ENCODE measurements at regions not wholly inside any gene's neighbourhood (a gene's known extent, or its start where the extent isn't known, plus 50 kb on each side); places are given as distances from the start of the nearest gene placed in this dataset.

DNA sequence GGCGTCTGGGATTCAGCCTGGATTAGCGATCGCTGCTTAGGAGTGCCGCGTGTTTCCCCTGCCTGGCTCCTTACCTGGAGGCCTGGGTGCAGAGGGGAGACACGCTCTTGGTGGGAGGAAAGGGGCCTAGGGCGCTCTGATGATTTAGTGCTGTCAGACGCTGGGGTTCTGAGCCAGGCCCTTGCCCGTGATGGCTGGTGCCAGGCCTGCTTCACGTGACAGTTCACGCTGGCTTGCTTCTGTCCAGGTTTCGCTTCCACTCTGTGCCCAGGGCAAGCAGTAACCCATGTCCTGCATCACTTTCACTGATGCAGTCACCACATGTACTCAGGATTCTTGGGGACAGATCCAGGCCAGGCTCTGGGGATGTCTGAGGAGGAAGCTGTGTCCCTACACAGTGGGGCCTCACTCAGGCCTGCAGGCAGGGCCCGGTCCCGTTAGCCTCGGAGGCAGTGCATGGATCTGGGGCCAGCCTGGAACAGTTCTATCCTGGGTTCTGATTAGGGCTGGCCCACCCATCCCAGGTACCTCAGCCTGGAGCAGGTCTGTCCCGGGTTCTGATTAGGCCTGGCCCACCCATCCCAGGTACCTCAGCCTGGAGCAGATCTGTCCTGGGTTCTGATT, 1220.9 kb downstream of the BRD1 start:
- DNase-seq (ENCODE audit: low read depth, low spot score) = no peak

DNA sequence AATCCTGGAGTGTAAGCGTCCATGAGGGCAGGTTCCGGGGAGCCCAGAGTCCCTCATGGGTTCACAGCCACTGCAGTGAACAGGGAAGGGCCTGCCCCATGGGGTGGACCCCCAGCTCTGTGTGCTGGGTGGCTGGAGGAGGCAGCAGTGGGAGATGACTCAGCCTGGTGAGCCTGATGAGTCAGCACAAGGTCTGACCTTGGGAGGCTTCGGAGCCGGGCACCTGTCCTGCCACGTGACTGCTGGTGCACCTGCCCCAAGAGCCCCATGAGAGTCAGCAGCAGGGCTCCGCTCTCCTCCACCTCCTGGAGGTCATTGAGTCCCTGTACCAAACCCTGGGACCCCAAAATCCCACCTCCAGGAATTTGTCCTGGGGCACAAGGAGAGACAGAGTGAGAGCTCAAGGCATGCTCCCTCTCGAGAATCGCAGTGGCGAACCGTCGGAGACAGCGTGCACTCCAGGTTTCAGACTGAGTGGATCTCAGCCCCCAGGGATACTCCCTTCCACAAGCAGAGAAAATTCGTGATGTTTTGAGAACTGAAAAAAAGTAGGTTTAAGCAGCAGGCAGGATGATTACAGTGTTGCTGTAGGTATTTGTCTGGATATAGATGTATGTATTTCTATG, 1221.7 kb downstream of the BRD1 start:
- no peak for DNase-seq (ENCODE audit: low read depth, low spot score)

DNA sequence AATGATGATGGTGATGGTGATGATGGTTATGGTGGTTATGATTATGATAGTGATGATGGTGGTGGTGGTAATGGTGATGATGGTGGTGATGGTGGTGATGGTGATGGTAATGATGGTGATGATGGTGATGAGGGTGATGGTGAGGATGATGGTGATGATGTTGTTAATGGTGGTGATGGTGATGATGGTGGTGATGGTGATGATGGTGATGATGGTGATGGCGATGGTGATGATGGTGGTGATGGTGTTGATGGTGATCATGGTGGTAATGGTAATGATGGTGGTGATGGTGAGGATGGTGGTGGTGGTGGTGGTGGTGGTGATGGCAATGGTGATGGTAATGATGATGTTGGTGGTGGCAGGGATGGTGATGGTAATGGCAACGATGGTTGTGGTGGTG, 1222.5 kb downstream of the BRD1 start:
- DNase-seq (ENCODE audit: low read depth, low spot score) = no peak

DNA sequence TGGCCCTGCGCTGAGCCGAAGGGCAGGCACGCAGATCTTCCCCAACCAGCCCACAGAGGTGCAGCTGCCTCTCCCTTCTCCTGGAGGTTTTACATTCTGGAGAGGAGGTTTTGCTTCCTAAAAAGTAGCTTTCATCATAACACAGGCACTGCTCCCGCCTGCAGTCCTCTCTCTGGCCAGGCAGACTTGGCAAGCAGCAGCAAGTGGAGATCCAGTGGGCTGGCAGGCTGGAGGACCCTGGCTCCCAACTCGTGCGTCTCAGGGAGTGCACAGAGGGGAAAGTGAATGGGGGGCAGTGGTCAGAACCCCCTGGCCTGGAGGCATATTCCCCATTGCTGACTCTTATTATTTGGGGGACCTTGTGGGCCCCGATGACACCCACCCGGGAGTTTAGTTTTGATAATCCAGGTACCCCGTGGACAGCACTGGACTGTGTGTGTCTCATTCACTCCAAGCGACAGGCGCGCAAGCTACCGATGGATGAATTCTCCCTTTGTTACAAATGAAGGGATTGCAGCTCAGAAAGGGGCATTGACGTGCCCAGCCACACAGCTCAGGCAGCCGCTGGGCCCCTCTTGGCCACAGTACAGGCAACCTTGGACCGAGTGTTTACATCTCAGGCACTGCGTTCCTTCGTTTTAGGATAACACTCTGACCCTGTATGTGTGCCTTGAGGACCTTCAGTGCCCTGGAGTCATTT, 1223.9 kb downstream of the BRD1 start:
- DNase-seq (ENCODE audit: low read depth, low spot score) = no peak

DNA sequence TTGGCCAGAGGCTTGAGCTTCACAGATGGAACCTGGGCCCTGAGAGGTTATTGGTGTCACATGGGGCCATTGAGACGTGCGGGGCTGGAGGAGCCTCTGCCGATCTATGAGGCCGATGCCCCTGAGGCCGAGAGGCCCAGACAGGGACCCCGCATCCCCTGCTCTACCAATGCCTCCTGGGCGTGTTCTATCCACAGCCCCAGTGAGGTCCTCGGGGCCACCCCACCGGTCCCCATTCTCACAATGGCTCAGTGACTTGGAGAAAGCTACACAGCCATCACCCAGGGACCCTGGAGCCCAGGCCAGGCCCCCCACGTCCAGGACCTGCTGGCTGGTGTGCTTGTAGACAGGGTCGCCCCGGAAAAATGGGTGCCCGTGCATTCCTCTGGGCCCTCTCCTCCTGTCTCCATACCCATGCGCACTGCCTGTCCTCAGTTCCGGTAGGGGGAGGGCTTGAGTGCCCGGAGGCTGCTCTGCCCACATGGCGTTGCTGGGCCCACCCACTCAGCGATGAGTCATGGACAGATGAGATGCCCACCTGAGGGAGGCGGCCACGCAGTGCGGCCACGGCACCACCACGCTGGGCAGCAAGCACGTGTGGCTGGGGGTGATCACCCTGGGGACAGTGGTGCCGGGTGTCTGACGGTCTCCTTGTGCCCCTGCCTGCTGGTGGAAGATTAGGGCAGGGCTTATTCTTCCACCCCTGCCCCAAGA, 1224.7 kb downstream of the BRD1 start:
- no peak for DNase-seq (ENCODE audit: low read depth, low spot score)

DNA sequence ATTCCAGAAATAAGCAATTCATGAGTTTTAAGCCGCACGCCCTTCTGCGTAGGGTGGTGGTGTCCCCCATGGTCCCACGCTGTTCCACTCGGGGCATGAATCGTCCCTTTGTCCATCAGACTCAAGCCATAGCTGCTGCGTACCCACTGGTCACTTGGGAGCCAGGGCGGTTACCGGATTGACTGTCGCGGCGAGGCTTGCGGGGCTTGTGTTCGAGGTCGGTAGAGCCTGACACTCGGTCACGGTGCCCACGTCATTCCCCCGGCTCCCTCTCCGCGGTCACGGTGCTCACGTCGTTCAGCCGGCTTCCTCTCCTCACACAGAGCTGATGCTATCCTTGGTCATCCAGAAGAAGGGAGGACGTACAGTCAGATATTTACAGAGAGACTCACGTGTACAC, 1227.0 kb downstream of the BRD1 start:
- no peak for DNase-seq (ENCODE audit: low read depth, low spot score)

DNA sequence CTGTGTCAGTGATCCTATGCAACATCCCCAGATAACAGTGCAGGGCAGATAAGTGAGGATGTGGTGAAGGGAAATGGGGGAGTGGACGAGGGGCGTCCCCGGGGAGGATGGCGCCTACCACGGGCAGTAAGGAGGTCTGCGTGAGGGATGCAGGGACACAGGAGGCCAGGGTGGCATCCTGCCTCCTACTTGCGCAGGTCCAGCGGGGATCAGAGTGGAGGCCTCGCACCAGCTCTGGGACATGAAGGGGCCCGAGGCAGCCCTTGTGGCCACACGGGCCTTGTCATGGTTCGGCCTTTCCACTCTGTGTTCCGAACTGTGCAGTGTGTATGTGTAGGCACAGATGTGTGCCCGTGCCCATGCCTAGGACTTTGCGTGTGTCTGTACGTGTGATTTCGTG, 1227.5 kb downstream of the BRD1 start:
- no peak for DNase-seq (ENCODE audit: low read depth, low spot score)

DNA sequence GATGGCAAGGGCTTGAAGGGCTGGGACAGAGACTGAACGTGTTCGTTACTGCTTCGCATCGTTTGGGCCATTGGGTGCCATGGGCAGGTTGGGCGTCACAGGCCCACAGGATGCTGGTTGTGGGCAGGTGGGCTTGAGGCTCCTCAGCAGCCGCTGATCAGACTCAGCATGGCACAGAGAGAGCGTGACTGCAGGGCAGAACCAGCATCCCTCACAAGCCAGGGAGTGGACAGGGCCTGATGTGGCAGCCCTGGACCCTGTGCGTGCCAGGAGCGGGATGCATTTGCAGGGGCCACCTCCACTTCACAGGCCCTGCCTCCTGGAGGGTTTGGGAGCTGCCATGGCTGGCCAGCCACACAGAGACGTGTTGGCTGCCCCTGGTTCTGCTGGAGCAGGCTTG, 1228.3 kb downstream of the BRD1 start:
- DNase-seq (ENCODE audit: low read depth, low spot score) = no peak

DNA sequence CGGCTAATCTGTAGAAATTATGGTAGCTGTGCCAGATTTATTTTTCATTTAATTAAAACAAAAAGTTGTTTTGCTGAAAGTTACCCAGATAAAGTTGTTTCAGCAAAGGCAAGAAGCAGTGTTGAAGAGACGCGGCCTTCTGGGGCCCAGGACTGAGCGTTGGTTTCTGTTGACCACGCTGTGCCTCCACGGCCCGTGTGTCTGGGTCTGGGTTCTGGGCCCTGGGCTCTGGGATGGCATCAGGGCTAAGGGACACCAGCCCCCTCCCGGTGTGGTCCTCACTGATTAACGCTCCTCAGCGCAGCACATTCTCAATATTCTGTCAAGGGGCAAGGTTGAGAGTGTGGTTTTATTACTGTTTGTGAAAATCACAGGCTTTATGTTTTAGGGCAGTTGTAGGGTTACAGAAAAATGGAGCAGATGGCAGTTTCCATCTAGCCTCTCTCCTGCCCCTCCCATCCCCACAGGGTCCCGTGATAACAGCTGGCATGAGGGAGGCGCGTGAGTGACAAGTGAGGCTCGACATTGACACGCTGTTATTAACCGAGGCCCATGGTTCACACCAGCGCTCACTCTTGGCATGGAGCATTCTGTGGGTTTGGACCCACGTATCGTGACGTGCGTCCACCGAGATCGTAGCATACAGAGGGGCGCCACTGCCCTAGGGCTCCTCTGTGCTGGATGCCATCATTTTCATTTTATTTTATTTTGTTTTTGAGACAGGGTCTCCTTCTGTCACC, 1231.4 kb downstream of the BRD1 start:
- DNase-seq (ENCODE audit: low read depth, low spot score) = no peak

DNA sequence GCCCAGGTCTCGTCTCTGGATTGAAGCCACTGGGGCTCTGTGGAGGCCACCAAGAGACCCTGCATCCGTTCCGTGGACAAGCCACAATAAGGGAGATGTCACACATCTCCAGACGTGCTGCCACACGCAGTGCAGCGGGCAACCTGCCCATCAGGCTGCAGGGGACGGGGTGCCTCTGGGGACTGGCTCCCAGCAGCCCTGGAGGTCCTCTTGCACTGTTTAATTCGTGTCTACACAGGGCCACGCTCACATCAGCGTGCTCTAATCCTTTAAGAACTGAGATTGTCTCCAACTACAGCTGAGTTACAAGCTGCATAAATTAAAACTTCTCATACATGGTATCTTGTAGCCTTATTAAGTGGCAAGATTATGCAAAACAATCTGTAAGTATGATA, 1232.2 kb downstream of the BRD1 start:
- DNase-seq (ENCODE audit: low read depth, low spot score) = no peak

DNA sequence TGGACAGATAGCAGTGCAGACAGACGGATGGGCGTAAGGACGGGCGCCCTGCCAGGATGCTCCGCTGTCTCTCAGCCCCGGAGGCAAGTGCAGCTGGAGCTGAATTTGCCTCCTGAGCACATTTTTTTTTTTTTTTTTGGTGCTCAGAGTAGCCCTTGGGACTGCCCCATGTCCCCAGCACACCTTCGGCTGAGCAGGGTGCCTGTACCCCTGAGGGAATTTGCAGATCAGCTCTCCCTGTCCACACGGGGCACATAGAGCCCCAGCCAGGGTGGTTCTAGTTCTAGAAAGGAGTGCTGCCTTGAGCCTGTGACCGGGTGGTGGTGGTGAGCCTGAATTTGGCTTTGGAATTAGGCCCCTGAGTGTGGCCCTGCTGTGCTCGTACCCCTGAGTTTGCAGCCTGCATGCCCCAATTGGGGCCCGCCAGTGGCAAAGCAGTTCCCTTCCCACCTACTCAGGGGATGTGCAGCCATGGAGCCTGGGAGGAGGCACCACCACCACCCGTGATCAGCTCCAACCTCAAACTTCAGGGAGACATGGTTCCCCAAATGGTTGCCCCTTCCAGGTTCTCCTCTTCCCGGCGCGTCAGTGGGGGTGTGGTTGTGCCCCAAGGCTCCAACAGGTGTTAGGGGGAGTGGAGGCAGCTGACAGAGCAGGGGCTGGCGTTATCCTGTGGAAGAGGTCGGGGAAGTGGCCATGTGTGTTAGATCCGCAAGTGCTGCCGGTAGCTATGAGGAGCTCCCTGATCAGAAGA, 1232.7 kb downstream of the BRD1 start:
- no peak for DNase-seq (ENCODE audit: low read depth, low spot score)

DNA sequence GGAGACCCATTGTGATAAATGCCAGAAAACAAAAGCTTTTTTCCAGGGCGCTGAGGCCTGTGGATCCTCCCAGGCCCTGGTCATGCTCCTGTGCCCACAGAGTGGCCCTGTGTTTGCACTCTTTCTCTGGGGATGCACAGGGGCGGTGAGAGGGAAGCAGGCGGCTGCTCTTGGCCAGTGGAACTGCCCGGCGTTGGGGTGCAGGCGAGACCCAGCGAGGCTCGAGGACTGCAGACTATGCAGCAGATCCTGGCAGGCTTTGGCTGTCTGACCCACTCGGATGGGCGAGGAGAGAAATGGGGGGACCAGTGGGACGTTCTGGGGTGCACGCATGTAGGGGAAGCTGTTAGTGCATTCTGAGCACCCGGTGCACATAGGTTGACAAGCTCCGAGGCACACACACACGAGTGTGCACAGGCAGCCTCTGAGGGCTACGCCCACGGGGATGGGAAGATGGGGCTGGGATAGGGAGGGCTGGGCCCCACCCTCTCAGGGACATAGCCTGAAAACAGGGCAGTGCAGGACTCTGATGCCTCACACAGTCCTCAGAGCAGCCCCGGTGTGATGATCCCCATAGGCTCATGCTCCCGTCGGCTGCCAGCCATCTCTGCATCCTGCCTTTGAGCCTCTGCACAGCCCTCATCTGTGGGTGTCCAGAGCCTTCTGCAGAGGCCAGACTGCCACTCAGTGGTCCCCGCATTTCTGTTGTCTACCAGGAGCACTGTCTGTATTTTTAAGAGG, 1233.5 kb downstream of the BRD1 start:
- DNase-seq (ENCODE audit: low read depth, low spot score) = no peak

DNA sequence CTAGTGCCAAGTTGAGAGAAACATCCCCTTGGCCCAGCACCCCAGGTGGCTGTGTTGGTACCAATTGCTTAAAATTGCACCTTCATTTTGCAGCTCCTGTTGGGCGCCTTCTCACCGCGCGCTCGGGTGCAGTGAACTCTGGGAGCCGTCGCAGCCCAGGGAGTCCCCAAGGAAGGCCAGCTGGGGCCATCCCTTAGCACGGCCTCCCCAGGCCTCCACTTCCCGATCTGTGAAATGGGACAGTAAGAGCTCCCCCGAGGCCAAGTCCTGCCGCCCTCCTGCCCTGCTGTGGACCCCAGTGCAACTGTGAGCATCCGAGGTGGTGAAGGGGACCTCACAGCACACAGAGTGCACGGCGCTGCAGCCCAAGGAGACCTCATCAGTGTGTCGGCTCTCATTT, 1234.1 kb downstream of the BRD1 start:
- no peak for DNase-seq (ENCODE audit: low read depth, low spot score)

DNA sequence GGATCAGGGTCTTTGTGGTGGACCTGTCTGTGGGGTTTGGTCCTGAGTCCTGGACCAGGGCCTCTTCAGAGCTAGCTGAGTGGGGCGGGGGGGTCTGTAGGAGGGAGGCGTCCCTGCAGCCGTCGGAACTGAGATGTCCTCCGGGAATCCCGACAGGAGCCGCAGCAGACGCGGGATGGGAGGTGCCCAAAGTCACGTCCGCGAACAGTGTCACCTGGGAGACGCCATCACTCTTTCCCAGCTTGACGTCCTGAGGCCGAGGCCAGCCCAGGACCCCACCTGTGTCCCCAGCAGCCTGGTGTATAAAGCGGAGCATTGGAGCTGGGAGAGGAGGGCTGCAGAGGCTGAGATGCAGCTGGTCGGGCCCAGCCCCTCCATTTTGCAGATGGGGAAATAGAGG, 1234.7 kb downstream of the BRD1 start:
- no peak for DNase-seq (ENCODE audit: low read depth, low spot score)

DNA sequence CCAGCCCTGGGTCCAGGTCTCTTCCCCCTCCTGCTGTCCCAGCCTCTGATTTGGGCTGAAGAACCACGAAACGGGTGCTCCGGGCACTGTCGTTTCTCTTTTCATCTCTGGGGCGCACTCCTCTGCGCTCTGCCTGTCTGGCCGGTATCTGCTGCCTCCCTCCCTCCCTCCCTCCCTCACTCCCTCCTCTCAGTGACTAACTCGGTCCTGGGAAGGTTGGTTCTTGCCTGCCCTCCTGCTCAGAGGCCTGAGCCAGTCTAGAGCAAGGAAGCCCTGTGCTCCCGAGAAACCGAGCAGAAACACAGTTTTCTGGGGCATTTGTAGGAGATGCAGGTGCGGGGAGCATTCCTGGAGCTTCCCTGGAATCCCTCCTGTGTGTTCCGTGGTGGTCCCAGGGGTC, 1235.2 kb downstream of the BRD1 start:
- no peak for DNase-seq (ENCODE audit: low read depth, low spot score)

DNA sequence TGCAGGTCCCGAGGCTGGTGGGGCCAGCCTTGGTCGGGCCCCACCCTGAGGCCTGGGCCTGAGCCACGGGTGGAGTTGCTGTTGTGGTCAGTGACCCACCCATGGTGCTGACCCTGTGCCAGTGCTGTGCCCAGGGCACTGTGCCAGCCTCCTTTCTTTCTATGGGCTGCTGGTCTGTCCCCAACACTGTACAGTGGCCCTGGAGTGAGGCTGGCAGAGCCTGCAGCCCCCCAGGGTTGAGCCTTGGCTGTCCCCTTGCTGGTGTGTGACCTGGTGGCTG, 1235.7 kb downstream of the BRD1 start:
- DNase-seq (ENCODE audit: low read depth, low spot score) = no peak

DNA sequence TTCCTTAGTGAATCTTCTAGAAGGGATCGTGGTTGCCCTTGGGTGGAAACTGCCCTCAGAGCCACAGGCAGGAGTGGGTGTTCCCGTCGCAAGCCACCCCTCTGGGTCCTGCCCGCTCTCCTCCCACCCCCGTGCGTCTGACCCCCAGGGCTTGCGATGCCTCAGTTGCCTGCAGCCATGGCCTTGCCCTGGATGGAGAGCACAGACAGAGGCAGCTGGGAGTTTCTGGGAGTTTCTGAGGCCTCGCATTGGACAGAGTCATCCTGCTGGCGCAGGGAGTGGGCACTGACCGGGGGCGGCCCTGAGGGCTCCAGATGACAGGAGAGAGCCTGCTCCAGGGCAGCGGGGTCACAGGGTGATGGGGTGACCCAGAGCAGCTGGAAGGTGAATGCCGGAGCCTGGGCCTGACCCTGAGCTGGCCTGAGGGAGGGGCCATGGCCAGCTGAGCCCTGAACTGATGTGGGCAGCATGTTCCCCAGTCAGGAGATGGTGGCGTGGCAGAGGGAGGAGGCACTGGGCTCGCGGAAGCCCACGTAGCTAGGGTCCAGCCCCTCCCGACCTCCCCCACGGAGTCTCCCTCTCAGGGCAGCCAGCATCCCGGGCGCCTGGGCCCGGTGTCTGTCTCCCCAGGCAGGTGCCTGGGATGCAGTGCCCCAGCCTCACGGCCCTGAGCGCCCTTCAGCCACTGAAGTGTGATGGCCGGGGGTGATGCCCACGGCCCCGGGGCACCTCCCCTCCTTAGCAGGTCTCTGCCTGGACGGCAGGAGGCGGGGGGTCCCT, 1236.2 kb downstream of the BRD1 start:
- no peak for DNase-seq (ENCODE audit: low read depth, low spot score)

DNA sequence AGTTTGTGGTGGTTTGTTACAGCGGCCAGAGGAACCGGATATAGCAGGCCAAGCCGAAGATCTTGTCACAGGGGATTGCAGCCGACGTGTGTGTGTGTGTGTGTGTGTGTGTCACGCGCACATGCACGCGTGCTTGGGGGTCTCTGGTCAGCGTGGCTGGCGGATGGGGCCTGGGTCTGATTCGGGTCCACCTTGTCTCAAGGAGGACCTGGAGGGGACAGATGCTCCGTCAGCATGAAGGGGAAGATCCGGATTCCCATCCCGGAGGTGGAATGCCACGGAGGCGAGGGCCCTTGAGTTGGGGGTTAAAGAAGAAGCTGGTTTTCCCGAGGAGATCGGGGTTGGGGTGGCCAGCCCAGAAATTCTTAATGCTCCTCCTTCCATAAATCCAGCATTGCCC, 1237.8 kb downstream of the BRD1 start:
- DNase-seq (ENCODE audit: low read depth, low spot score) = no peak

DNA sequence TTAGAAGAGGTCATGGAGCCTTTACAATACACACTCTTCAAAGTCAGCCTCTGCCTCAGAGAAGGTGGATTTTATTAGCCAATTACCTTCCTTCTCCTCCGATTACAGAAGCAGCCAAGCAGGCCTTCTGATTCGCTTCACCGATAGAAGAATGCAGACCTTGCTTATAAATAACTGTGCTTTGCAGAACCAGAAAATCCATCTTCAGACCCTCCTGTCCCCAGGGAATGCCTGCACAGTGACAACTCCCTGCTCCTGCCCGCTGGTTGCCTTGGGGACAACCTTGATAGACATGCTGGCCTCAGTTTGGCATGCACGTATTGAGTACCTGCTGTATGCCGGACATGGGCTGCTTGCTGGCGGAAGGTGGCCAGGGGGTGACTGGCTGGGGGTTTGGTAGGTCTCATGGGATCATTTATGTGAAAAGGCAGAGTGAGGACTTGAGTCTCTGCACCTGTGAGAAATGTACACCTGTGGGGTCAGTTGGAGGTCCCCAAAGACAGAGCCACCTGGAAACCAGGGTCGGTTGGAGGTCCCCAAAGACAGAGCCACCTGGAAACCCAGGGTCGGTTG, 1238.7 kb downstream of the BRD1 start:
- DNase-seq (ENCODE audit: low read depth, low spot score) = no peak
